ENCODE measurements at regions not wholly inside any gene's neighbourhood (a gene's known extent, or its start where the extent isn't known, plus 50 kb on each side); places are given as distances from the start of the nearest gene placed in this dataset.

DNA sequence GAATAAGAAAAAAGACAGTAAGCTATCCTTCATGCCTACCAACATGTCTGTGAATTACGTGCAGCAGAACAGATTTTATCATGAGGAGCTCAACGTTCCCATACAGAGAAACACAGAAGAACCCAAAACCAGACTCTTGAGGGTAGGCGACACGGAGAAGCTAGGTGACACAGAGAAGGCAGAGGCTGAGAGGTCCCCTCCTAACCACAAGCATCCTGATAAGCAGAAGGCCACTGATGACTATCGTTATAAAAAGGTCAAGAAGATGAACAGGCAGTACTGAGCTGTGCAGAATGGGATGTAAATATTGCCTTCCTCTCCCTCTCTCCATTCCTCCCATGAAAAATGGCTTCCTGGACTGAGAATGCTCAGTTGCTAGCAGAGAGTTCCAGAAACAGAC lies 350.2 kb upstream of the BOD1L1 start:
- no peaks in the 10 kb centered on the region for H3K27me3 ChIP-seq
- H4K20me1 ChIP-seq (ENCODE audit: low read depth), result no peaks in the 10 kb centered on the region
- Mint-ChIP-seq H3K4me3 (no peak overlapping the region), H3K9me3 (peaks cover 6% of the 10 kb centered on the region), H3K27me3 (ENCODE audit: insufficient read depth, low read depth) (no peaks in the 10 kb centered on the region), H3K27ac (no peak overlapping the region), H3K36me3 (no peaks in the 10 kb centered on the region), H3K4me1 (peaks cover 6% of the 10 kb centered on the region)
- no peaks in the 10 kb centered on the region for H3K4me1 ChIP-seq
- H3K27ac ChIP-seq, result no peak overlapping the region
- TF ChIP-seq EZH2phosphoT487 (IDR thresholded peaks at IDR 0.05) (no peak), EZH2 (IDR thresholded peaks at IDR 0.05) (no peak)
- TF ChIP-seq, protein P1, sequence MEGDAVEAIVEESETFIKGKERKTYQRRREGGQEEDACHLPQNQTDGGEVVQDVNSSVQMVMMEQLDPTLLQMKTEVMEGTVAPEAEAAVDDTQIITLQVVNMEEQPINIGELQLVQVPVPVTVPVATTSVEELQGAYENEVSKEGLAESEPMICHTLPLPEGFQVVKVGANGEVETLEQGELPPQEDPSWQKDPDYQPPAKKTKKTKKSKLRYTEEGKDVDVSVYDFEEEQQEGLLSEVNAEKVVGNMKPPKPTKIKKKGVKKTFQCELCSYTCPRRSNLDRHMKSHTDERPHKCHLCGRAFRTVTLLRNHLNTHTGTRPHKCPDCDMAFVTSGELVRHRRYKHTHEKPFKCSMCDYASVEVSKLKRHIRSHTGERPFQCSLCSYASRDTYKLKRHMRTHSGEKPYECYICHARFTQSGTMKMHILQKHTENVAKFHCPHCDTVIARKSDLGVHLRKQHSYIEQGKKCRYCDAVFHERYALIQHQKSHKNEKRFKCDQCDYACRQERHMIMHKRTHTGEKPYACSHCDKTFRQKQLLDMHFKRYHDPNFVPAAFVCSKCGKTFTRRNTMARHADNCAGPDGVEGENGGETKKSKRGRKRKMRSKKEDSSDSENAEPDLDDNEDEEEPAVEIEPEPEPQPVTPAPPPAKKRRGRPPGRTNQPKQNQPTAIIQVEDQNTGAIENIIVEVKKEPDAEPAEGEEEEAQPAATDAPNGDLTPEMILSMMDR (IDR thresholded peaks at IDR 0.05), result no peak
- H3K4me2 ChIP-seq, result no peak overlapping the region
- H3K4me3 ChIP-seq, result no peak overlapping the region
- DNase-seq (ENCODE audit: low spot score), result no peak
- H3K9ac ChIP-seq, result no peak overlapping the region
- H3K36me3 ChIP-seq, result no peaks in the 10 kb centered on the region
- no peak overlapping the region for H2AFZ ChIP-seq (replicated peaks)
- no peaks in the 10 kb centered on the region for H3K9me3 ChIP-seq (ENCODE audit: low read depth)
- no peaks in the 10 kb centered on the region for H3K79me2 ChIP-seq (ENCODE audit: low read depth)
- no peaks in the 10 kb centered on the region for H3F3A ChIP-seq (ENCODE audit: low read depth)

DNA sequence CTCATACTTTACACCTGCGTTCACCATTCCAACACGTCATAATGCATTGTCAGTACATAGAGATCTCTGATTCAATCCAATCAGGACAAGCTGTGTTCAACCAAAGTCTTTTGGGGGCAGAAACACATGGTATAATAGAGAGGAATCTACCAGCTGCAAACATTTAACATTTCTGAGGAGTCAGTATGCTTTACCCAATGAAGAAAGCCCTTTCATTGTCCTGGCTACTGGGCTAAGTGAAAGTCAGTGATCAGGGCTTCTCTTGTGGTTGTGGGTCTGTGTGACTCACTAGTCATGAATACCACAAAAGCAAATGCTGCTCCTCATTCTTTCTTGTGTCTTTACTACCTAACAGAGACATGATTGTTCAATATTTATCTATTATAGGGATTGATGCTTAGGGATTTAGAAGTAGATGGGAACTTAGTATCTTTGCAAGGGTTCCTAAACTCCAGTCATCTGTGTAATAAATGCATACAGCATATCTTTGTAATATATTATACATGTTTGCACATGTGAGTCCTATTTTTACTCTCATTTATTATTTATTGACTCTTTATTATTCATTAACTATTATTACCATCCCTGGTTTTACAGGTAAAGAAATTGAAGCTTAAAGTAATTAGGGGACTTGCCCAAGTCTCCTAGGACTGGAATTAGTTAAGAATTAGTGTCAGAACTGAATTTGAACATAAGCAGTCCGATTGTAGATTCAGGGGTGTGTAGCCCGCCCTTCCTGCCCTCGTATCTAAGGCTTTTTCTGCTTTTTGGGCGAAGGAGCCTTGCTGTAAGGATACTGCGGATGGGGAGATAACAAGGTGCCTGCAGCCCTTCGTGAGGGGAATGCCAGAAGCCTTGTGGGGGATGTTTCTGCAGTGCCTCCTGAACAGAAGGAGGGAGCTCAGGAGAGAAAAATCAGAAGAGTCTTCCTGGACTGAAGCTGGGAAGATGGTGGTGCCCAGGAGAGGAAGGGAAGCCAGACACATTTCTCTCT lies 353.1 kb upstream of the BOD1L1 start:
- Mint-ChIP-seq H3K9me3 (peaks cover 6% of the 10 kb centered on the region), H3K4me1 (peaks cover 6% of the 10 kb centered on the region), H3K36me3 (no peaks in the 10 kb centered on the region), H3K27me3 (ENCODE audit: insufficient read depth, low read depth) (peaks cover 2% of the 10 kb centered on the region), H3K27ac (no peak overlapping the region), H3K4me3 (no peak overlapping the region)
- Histone ChIP-seq H3K4me3 (no peak overlapping the region), H3K79me2 (ENCODE audit: low read depth) (no peaks in the 10 kb centered on the region), H2AFZ (replicated peaks) (no peak overlapping the region), H3K4me1 (no peaks in the 10 kb centered on the region), H4K20me1 (ENCODE audit: low read depth) (no peaks in the 10 kb centered on the region), H3K9ac (no peak overlapping the region), H3K27me3 (no peaks in the 10 kb centered on the region), H3K27ac (no peak overlapping the region), H3F3A (ENCODE audit: low read depth) (no peaks in the 10 kb centered on the region), H3K4me2 (no peak overlapping the region), H3K9me3 (ENCODE audit: low read depth) (no peaks in the 10 kb centered on the region), H3K36me3 (no peaks in the 10 kb centered on the region)
- TF ChIP-seq EZH2phosphoT487 (IDR thresholded peaks at IDR 0.05), result no peak
- TF ChIP-seq, protein P1 (IDR thresholded peaks at IDR 0.05), result no peak
- no peak for TF ChIP-seq EZH2 (IDR thresholded peaks at IDR 0.05)
- no peak for DNase-seq (ENCODE audit: low spot score)

DNA sequence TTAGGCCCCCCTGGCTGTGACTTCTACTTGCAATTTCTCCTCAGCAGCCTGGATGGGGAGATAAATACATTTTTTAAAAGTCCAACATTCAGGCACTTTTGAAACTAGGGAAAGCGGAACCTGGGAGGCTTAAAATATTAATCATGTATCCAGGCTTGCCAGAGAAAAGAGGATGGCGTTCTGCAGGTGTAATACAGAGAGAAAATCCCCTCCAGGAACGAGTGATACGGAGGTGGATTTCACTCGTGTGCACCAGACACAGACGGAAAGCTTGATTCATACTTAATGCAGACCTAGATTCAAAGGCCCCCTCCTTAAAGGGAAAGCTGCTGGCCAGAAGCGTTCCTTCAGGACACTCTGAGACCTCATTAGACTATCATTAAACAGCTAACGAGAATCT lies 354.0 kb upstream of the BOD1L1 start:
- Histone ChIP-seq H3K9me3 (ENCODE audit: low read depth) (no peaks in the 10 kb centered on the region), H3K9ac (no peak overlapping the region), H3K27ac (no peak overlapping the region), H2AFZ (replicated peaks) (peak overlapping the region; percentile 1), H4K20me1 (ENCODE audit: low read depth) (no peaks in the 10 kb centered on the region), H3K79me2 (ENCODE audit: low read depth) (no peaks in the 10 kb centered on the region), H3K4me1 (no peaks in the 10 kb centered on the region), H3K36me3 (no peaks in the 10 kb centered on the region), H3F3A (ENCODE audit: low read depth) (no peaks in the 10 kb centered on the region), H3K4me3 (no peak overlapping the region), H3K27me3 (no peaks in the 10 kb centered on the region), H3K4me2 (no peak overlapping the region)
- Mint-ChIP-seq H3K27ac (no peak overlapping the region), H3K9me3 (no peaks in the 10 kb centered on the region), H3K27me3 (ENCODE audit: insufficient read depth, low read depth) (peaks cover 2% of the 10 kb centered on the region), H3K4me1 (peaks cover 6% of the 10 kb centered on the region), H3K36me3 (no peaks in the 10 kb centered on the region), H3K4me3 (no peak overlapping the region)
- no peak for TF ChIP-seq EZH2phosphoT487 (IDR thresholded peaks at IDR 0.05)
- no peak for DNase-seq (ENCODE audit: low spot score)

DNA sequence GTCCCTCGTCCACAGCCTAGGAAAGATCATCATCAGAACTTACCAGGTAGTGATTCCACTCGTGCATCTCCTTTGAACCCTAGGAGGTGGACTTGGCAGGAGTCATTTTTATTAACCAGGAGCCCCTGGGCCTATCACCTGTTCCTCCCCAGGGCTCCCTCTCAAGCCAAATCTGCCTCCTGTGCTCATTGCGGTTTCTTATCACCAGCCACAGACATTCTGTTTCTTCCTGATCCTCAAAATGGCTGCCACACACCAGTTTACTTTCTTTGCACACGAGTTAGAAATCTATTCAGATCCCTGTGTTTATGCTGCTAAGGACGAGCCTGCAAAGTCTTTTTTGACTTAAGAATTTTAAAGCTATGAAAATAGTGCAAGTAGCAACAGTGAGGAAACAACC lies 354.5 kb upstream of the BOD1L1 start:
- no peak overlapping the region for H3K4me3 Mint-ChIP-seq
- DNase-seq (ENCODE audit: low spot score), result no peak
- Histone ChIP-seq H3F3A (ENCODE audit: low read depth) (no peaks in the 10 kb centered on the region), H3K4me2 (no peak overlapping the region), H3K9me3 (ENCODE audit: low read depth) (no peaks in the 10 kb centered on the region), H3K4me1 (no peaks in the 10 kb centered on the region), H3K36me3 (no peaks in the 10 kb centered on the region), H3K4me3 (no peak overlapping the region), H4K20me1 (ENCODE audit: low read depth) (no peaks in the 10 kb centered on the region), H3K79me2 (ENCODE audit: low read depth) (no peaks in the 10 kb centered on the region), H2AFZ (replicated peaks) (peak overlapping the region; percentile 1), H3K9ac (no peak overlapping the region), H3K27ac (no peak overlapping the region), H3K27me3 (no peaks in the 10 kb centered on the region)
- H3K27ac Mint-ChIP-seq, result no peak overlapping the region
- peaks cover 6% of the 10 kb centered on the region for H3K4me1 Mint-ChIP-seq
- TF ChIP-seq, protein P1 (IDR thresholded peaks at IDR 0.05), result no peak
- TF ChIP-seq EZH2 (IDR thresholded peaks at IDR 0.05), result no peak
- TF ChIP-seq EZH2phosphoT487 (IDR thresholded peaks at IDR 0.05), result no peak
- no peaks in the 10 kb centered on the region for H3K9me3 Mint-ChIP-seq
- H3K36me3 Mint-ChIP-seq, result no peaks in the 10 kb centered on the region
- H3K27me3 Mint-ChIP-seq (ENCODE audit: insufficient read depth, low read depth), result peaks cover 2% of the 10 kb centered on the region
